Activated CD4-positive, alpha-beta memory T cell treated with anti-CD3 and anti-CD28 coated beads, Interleukin-2, amount 10 ng/mL, durations not matched to agents 7 days and 5 days (primary cell): ENCODE measurements at regions not wholly inside any gene's neighbourhood (a gene's known extent, or its start where the extent isn't known, plus 50 kb on each side); places are given as distances from the start of the nearest gene placed in this dataset.

Experiments used
- CTCF ChIA-PET: fragments of 350-600 bp; sonication (Branson Sonifier 250); formaldehyde crosslinking; loops from one replicate; lab custom pipeline; 2021; ENCODE audit warnings: antibody characterized with exemption, inconsistent platforms; lab: Charles Lee
- POLR2A ChIA-PET: fragments of 350-600 bp; sonication (Branson Sonifier 250); formaldehyde crosslinking; loops from one replicate; lab custom pipeline; 2021; ENCODE audit warnings: antibody characterized with exemption; lab: Charles Lee
- DNase-seq: peaks from one replicate; pipeline ENCODE4 v3.0.0-alpha.2; 2020
- H3K27ac Mint-ChIP-seq: one replicate; pipeline ENCODE4 v1.8.0; 2021; ENCODE audit warnings: mild to moderate bottlenecking, mixed read lengths
- H3K27me3 Mint-ChIP-seq: one replicate; pipeline ENCODE4 v1.8.0; 2021; ENCODE audit warnings: mixed read lengths
- H3K36me3 Mint-ChIP-seq: one replicate; pipeline ENCODE4 v1.8.0; 2021; ENCODE audit warnings: low read depth, mixed read lengths
- H3K4me1 Mint-ChIP-seq: one replicate; pipeline ENCODE4 v1.8.0; 2021; ENCODE audit warnings: mixed read lengths
- H3K4me3 Mint-ChIP-seq: one replicate; pipeline ENCODE4 v1.8.0; 2021; ENCODE audit warnings: mild to moderate bottlenecking, mixed read lengths
- H3K9me3 Mint-ChIP-seq: one replicate; pipeline ENCODE4 v1.8.0; 2021; ENCODE audit warnings: mixed read lengths

GRCh38 chr2:136404925-136405324, 287.0 kb upstream of the CXCR4 start:
- Mint-ChIP-seq H3K9me3 (no peaks in the 10 kb centered on the region), H3K27me3 (peaks cover 52% of the 10 kb centered on the region), H3K4me1 (peaks cover 5% of the 10 kb centered on the region), H3K27ac (no peak overlapping the region), H3K4me3 (no peak overlapping the region), H3K36me3 (no peaks in the 10 kb centered on the region)
- ChIA-PET CTCF (no interaction called here), POLR2A (no interaction called here)
- DNase-seq = no peak

GRCh38 chr2:136404176-136404575, 286.2 kb upstream of the CXCR4 start:
- no peaks in the 10 kb centered on the region for H3K9me3 Mint-ChIP-seq
- no peak for DNase-seq
- H3K27me3 Mint-ChIP-seq = peaks cover 52% of the 10 kb centered on the region
- H3K4me3 Mint-ChIP-seq = no peak overlapping the region
- H3K27ac Mint-ChIP-seq = no peak overlapping the region
- ChIA-PET CTCF (no interaction called here), POLR2A (no interaction called here)
- no peaks in the 10 kb centered on the region for H3K36me3 Mint-ChIP-seq
- peaks cover 5% of the 10 kb centered on the region for H3K4me1 Mint-ChIP-seq

- Mint-ChIP-seq H3K9me3 (no peaks in the 10 kb centered on the region), H3K27me3 (peaks cover 44% of the 10 kb centered on the region), H3K27ac (no peak overlapping the region), H3K36me3 (no peaks in the 10 kb centered on the region), H3K4me3 (no peak overlapping the region), H3K4me1 (no peaks in the 10 kb centered on the region)
- no peak for DNase-seq
- CTCF ChIA-PET = no interaction called here
- POLR2A ChIA-PET = no interaction called here
Measured at GRCh38 chr2:136402281-136402680, 284.3 kb upstream of the CXCR4 start.

GRCh38 chr2:136399667-136400289, 281.8 kb upstream of the CXCR4 start:
- Mint-ChIP-seq H3K27ac (no peak overlapping the region), H3K4me3 (no peak overlapping the region), H3K4me1 (peaks cover 6% of the 10 kb centered on the region), H3K27me3 (peaks cover 38% of the 10 kb centered on the region), H3K9me3 (no peaks in the 10 kb centered on the region), H3K36me3 (no peaks in the 10 kb centered on the region)
- POLR2A ChIA-PET = no interaction called here
- DNase-seq = no peak
- CTCF ChIA-PET = interaction anchor here (0.7 kb wide), 1 partner anchor 127 kb away, joined by 7 read pairs; no protein-coding TSS in a partner anchor

GRCh38 chr2:136395582-136395981, 277.6 kb upstream of the CXCR4 start:
- Mint-ChIP-seq H3K4me3 (no peak overlapping the region), H3K36me3 (no peaks in the 10 kb centered on the region), H3K9me3 (no peaks in the 10 kb centered on the region), H3K27me3 (peaks cover 8% of the 10 kb centered on the region), H3K27ac (no peak overlapping the region), H3K4me1 (peaks cover 21% of the 10 kb centered on the region)
- ChIA-PET POLR2A (no interaction called here), CTCF (no interaction called here)
- DNase-seq = no peak

- Mint-ChIP-seq H3K4me3 (no peak overlapping the region), H3K27me3 (peaks cover 6% of the 10 kb centered on the region), H3K9me3 (no peaks in the 10 kb centered on the region), H3K36me3 (no peaks in the 10 kb centered on the region), H3K4me1 (peaks cover 24% of the 10 kb centered on the region), H3K27ac (no peak overlapping the region)
- no peak for DNase-seq
- CTCF ChIA-PET = interaction anchor here (1.4 kb wide), 1 partner anchor 9 kb away, joined by 3 read pairs; no protein-coding TSS in a partner anchor
- POLR2A ChIA-PET = interaction anchor here (0.6 kb wide), 1 partner anchor 519 kb away, joined by 3 read pairs; no protein-coding TSS in a partner anchor
Measured at GRCh38 chr2:136394136-136395060, 276.4 kb upstream of the CXCR4 start.

- CTCF ChIA-PET = interaction anchor here (1.4 kb wide), 1 partner anchor 10 kb away, joined by 3 read pairs; no protein-coding TSS in a partner anchor
- Mint-ChIP-seq H3K27me3 (peaks cover 6% of the 10 kb centered on the region), H3K9me3 (no peaks in the 10 kb centered on the region), H3K4me3 (no peak overlapping the region), H3K27ac (no peak overlapping the region), H3K4me1 (peaks cover 24% of the 10 kb centered on the region), H3K36me3 (no peaks in the 10 kb centered on the region)
- DNase-seq = no peak
- POLR2A ChIA-PET = interaction anchor here (0.6 kb wide), 1 partner anchor 518 kb away, joined by 3 read pairs; no protein-coding TSS in a partner anchor
Measured at GRCh38 chr2:136393514-136393913, 275.6 kb upstream of the CXCR4 start.

GRCh38 chr2:136392897-136393505, 275.1 kb upstream of the CXCR4 start:
- no peak overlapping the region for H3K4me3 Mint-ChIP-seq
- CTCF ChIA-PET = interaction anchor here (1.4 kb wide), 1 partner anchor 10 kb away, joined by 3 read pairs; no protein-coding TSS in a partner anchor
- peaks cover 6% of the 10 kb centered on the region for H3K27me3 Mint-ChIP-seq
- H3K36me3 Mint-ChIP-seq = no peaks in the 10 kb centered on the region
- no peak overlapping the region for H3K27ac Mint-ChIP-seq
- no peaks in the 10 kb centered on the region for H3K9me3 Mint-ChIP-seq
- H3K4me1 Mint-ChIP-seq = peaks cover 24% of the 10 kb centered on the region
- POLR2A ChIA-PET = no interaction called here
- no peak for DNase-seq

DNA sequence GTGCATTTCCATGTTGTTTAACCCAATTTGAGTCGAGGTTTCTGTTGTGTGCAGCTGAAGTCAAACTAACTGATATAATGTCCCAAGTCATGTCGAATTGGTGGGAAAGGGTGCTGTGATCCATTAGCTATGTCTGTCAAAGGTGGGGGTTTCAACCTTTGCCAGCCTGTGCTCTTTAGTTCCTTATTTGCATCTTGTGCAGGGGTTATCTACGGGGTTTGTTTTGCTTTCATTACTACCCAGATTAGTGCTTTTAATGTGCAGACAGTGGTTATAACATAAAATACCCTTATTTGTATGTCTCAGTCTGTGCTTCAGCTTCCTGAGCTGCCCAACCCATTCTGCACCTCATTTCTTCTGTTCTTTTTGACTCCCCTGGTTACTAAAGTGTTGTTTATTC, 271.9 kb upstream of the CXCR4 start:
- peaks cover 21% of the 10 kb centered on the region for H3K4me1 Mint-ChIP-seq
- H3K4me3 Mint-ChIP-seq = no peak overlapping the region
- no peaks in the 10 kb centered on the region for H3K36me3 Mint-ChIP-seq
- H3K27ac Mint-ChIP-seq = no peak overlapping the region
- H3K9me3 Mint-ChIP-seq = no peaks in the 10 kb centered on the region
- POLR2A ChIA-PET = no interaction called here
- no peak for DNase-seq
- H3K27me3 Mint-ChIP-seq = no peaks in the 10 kb centered on the region
- CTCF ChIA-PET = interaction anchor here (0.9 to 1.9 kb wide), 2 partner anchors 9 to 34 kb away, joined by 4 to 5 read pairs; no protein-coding TSS in a partner anchor

DNA sequence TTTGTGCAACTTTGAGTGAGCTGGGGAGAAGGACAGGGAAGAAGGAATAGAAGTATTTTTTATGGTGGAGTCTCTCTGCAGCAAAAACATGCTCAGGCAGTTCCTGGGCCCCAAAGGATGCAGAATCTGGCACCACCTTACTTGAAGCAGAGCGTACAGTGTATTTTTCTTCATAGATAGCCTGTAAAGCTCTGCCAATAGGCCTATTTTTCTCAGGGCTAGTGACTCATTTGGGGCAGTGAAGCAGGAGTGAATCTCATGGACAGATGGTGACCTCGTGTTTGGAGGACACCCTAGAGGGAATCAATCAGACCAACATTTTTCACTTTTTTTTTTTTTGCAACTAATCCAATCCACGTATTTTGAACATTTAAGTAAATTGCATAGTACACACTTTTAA, 268.1 kb upstream of the CXCR4 start:
- DNase-seq = no peak
- Mint-ChIP-seq H3K27ac (no peak overlapping the region), H3K9me3 (no peaks in the 10 kb centered on the region), H3K36me3 (no peaks in the 10 kb centered on the region), H3K27me3 (no peaks in the 10 kb centered on the region), H3K4me3 (no peak overlapping the region), H3K4me1 (peaks cover 44% of the 10 kb centered on the region)
- ChIA-PET POLR2A (no interaction called here), CTCF (interaction anchor here (0.7 to 12.3 kb wide), 3 partner anchors 235 to 491 kb away, joined by 3 to 263 read pairs (median 3); no protein-coding TSS in a partner anchor)

DNA sequence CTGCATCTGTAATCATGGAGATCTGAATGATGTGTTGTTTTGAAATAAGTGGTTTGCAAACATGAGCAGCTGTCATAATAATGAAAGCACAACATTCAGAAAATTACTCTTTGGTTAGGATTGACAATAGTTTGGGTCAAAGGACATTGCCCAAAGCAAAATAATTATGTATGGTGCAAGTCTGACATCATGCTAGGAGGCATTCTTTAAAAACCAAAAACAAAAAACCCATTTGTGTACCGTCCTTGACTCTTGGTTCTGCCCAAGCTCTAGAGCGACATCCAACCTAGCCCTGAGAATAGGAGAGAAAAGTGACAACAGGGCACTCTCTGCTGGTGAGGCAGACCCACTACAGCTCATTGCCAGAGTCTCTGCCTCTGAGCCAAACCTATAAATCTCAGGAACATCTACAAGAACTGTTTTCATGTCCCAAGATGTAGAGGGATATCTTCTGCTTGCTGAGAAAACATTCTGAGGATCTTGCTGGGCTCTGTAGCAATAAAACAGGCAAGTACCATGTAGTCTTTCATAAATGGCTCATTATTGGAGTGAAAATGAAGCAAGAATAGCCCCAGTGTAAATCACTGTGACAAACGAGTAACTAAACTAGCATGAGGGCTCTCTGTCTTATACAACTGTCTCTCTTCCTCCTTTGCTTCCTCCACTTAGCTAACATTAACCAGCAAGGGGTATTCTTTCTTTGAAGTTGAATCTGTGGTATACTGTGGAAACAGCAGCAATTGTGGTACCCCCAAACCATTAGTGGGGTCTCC, 266.8 kb upstream of the CXCR4 start:
- Mint-ChIP-seq H3K9me3 (no peaks in the 10 kb centered on the region), H3K4me3 (peak overlapping the region; percentile 11), H3K36me3 (no peaks in the 10 kb centered on the region)

DNA sequence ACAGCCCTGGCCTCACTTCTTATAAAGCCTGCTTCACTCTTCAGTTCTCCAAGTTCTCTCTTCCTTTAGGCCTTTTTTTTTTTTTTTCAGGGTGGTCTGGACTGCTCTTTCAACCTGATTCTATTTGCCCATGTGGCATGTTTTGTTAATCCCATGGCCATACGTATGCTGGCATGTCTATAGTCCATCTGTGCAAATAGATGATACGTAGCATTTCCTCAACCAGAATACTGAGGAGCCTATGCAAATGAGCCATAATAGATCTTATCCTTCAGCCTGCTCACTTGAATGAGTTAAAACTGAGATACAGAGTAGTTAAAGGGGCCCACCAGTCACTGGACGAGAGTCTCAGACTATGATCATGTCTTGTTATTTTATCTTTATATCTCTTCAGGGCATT, 265.2 kb upstream of the CXCR4 start:
- no peak overlapping the region for H3K4me3 Mint-ChIP-seq
- ChIA-PET CTCF (interaction anchor here (1.5 to 12.3 kb wide), 8 partner anchors 40 to 565 kb away, joined by 4 to 263 read pairs (median 8); partner anchors contain the start of gene MCM6), POLR2A (interaction anchor here (1.0 to 3.5 kb wide), 13 partner anchors 20 to 852 kb away, joined by 3 to 29 read pairs (median 6); partner anchors contain the start of genes DARS1, MCM6, R3HDM1 and ZRANB3)
- DNase-seq = no peak
- H3K36me3 Mint-ChIP-seq = no peaks in the 10 kb centered on the region
- H3K4me1 Mint-ChIP-seq = peaks cover 58% of the 10 kb centered on the region
- H3K27ac Mint-ChIP-seq = peak overlapping the region; percentile 91
- no peaks in the 10 kb centered on the region for H3K27me3 Mint-ChIP-seq
- H3K9me3 Mint-ChIP-seq = no peaks in the 10 kb centered on the region

More for the DNA sequence above, 266.8 kb upstream of the CXCR4 start:
- peak; percentile 64 for DNase-seq
- Mint-ChIP-seq H3K4me1 (peaks cover 45% of the 10 kb centered on the region), H3K27ac (peak overlapping the region; percentile 91), H3K27me3 (no peaks in the 10 kb centered on the region)
- CTCF ChIA-PET = interaction anchor here (0.6 to 12.3 kb wide), 25 partner anchors 9 to 687 kb away, joined by 3 to 263 read pairs (median 5); partner anchors contain the start of gene MCM6
- POLR2A ChIA-PET = interaction anchor here (0.9 to 1.9 kb wide), 16 partner anchors 9 to 854 kb away, joined by 3 to 17 read pairs (median 6); partner anchors contain the start of genes MCM6, R3HDM1 and ZRANB3
